GM18517 (cell line): ENCODE measurements at regions not wholly inside any gene's neighbourhood (a gene's known extent, or its start where the extent isn't known, plus 50 kb on each side); places are given as distances from the start of the nearest gene placed in this dataset.

ENCODE experiments used
- ATAC-seq: cut with Tn5 transposase; IDR thresholded peaks from one replicate; pipeline ENCODE4 v1.9.1; 2021; ENCODE audit warnings: mild to moderate bottlenecking, moderate library complexity; ENCODE audit not compliant: unreplicated experiment

DNA sequence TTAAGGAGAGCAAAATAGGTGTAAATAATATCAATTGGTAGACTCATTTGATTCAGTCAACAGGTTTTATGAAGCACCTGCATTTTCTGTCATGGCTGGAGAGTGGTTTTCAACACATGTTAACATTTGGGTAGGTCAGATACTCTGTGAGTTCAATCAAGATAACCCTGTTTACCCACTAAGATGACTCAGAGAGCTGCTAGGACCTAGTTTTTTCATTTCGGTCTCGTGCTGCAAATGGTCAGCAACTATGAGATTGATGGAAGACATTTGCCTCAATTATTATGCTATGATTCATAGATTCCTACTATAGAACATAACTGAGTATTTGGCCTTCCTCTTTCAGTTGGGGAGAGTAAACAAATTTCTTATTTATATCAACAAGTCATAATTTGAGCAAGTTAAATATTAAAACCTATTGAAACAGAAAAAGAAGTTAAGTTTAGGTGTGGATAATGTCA lies 391.4 kb upstream of the CITED2 start:
- ATAC-seq, result no peak

DNA sequence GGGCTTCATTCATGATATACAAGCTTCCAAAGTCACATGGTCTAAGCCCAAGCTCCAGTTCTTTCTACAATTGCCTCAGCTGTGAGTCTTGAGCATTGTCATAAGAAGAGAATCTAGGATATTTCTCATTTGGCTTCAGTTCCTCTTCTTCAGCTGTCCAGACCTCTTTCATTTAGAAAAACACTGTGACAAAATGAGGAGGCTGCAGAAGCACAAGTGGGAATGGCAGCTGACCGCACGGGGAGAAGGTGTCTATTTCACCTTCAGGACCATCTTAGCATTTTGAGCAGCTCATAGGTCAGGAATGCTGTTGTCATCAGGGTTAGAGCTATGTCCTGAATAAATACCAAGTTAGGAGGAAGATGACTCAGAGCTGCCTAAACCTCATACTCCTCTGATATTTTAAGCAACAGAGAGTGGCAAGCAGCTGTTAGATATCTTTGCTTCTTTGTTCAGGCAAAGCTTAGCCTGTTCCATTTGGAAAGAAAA lies 390.1 kb upstream of the CITED2 start:
- peak; percentile 86 for ATAC-seq

DNA sequence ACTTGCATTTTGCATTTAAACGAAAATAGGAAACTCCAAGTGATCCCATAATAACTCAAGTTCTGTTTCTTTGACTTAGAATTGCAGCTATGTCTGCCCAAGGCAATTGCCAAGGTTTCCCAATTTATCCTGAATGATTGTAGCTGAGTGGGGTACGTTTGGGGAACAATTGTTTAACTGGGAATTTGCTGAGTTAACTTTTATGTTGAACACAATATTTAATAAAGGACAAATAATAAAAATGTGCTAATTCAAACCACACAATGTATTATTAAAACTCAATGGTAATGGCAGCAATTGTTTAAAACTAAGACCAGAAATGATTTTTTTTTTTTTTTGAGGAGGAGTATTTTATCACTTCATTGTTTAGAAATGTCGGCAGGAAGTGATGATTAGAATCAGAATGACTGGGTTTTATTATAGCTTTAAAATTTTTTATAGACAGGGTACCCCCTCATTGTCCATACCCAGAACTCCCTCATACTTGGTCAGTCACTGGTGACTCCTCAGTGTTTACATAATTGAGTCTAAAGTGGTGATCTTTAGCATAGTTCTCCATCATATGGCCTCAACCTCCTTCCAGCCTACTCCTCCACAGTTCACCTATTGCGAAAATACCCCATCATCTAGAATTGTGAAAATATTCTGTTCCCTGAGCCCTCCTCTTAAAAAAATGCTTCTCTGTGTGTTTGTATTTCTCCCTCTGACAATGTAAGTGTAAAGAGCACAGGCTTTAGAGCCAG lies 389.2 kb upstream of the CITED2 start:
- no peak for ATAC-seq

DNA sequence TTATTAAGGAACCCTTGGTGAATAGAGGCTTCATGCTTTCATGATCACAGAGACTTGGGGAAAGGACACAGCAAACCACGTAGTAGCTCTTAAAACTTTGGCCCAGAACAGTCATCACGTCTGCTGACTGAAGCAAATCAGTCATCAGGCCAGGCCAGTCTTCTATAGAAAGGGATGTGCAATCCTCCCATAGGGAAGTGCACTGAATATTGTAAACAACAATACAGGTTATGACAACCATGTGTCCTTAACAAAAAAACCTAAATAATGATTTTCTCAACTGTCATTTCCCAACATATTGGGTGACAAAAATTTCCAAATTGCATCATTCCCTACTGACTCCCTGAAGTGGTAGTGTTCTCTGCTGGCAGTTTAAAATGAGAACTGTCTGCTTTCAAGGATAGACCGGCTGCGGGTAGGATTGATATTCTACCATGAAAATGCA lies 388.2 kb upstream of the CITED2 start:
- no peak for ATAC-seq

DNA sequence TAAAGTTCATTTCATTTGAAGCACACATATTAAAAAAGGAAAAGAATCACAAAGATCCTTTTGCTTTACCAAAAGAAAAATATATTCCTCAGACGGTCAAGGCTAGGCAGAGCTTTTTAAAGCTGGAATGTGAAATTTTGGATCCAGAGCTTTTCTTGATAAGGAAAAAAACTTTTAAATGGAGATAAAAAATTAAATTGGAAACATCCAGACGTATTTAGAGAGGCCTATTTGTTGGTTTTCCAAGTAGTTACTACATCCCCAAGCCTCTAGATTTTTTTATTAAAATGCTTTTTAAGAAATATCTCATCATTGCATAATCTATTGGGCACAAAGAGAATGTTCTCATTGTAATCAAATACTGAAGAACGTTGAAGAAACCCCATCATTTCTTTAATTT lies 385.7 kb upstream of the CITED2 start:
- ATAC-seq, result no peak

DNA sequence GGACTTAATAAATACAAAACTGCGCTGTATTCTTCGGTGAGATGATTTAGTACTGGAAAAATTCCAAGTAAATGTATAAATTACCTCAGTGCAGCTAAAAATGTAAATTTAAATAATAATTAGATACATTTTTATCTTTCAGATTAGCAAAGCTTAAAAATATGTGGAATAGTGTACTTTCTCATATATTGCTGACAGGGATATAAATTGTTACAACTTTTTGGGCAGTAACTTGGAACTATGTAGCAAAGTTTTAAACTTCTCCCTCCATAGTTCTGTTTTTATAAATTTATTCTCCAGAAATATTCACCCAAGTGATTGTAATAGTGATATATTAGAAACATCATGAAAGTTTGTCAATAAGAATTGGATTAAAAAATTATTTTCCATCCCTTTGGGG lies 384.6 kb upstream of the CITED2 start:
- no peak for ATAC-seq

DNA sequence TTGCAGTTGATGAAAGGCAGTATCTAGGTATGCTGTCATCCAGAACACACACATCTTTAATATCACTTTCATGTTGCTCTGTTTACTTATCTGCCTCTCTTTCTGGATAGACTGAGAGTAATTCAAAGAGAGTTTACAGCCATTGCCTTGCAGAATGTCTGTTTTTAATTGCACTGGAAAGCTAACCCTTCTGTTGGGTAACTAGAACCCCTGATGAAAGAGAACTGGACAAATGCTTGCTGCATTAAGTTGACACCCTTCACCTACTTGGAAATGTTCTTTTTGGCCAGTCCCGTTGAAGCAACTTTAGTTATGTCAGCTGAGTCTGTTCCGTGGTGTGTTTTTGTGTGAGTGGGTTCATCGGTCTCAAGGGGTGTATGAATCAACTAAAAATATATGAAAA lies 383.8 kb upstream of the CITED2 start:
- no peak for ATAC-seq

DNA sequence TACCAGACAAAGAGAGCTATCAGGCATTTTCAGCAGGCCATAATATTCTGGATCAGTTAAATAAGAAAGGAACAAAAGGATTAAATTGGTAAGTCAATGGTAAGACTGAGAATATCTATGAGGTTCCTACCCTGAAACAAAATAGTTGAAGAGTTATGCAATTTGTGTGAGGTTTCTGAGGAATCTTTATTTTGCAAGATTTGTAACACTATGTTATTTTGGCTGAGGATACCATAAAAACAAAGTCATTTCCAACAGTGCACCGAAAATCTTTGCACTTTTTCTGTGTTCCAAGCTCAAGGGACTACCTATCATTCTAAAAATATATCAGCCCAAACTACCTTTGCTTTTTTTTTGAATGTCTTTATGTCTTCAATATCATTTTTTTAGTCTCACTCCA lies 383.3 kb upstream of the CITED2 start:
- no peak for ATAC-seq

DNA sequence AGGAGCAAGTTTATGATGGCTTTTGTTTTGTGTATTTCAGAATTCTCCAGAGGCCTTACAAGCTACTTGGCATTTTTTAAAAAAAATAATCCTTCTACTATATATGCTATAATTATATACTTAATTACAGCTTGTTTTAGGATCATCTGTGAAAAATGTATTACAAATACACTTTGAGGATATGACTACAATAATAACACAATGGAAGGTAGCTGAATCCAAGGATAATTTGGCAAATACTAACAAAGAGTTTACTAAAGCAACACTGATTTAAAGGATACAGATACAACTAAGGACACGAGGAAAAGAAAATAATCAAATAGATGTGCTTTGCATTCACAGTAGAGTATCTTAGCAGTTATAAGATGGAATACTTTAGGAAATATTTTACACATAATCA lies 381.9 kb upstream of the CITED2 start:
- no peak for ATAC-seq

DNA sequence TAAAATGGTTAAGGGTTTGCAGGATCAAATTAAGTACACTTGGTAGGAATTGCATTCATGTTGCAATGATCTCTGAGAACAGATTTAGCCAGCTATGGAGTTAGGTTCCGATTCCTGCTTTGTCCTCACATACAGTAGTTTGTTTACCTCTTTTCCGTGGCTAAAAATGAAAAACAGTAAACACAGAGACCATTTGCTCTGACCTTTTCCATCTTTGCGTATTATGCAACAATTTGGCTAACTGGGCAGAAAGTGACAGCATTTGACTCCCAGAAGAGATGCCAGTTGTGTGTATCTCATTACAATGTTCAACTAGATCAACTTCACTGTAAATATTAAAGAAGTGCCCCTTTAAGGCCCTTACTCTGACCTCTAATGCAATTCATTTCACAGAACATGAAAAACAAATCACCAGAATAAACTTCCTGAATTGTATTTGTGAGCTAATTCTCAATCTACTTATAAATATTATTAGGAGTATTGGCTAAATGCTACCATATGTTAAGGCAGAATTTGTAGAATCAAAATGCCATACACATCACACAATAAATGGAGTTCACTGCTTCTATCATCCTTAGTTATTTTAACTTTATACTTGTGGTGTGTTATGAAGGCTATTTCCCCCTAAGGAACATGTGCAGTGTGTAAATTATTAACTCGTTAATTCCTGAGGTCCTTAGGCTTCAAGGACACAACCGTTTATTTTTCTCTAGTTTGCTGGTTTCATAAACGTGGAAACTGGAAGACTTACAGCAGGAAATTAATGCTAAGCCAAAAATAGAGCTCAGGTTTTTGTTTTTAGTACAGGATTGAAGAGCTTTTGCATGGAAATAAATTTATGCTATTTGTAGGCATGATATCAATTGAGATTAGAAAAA lies 380.7 kb upstream of the CITED2 start:
- no peak for ATAC-seq

DNA sequence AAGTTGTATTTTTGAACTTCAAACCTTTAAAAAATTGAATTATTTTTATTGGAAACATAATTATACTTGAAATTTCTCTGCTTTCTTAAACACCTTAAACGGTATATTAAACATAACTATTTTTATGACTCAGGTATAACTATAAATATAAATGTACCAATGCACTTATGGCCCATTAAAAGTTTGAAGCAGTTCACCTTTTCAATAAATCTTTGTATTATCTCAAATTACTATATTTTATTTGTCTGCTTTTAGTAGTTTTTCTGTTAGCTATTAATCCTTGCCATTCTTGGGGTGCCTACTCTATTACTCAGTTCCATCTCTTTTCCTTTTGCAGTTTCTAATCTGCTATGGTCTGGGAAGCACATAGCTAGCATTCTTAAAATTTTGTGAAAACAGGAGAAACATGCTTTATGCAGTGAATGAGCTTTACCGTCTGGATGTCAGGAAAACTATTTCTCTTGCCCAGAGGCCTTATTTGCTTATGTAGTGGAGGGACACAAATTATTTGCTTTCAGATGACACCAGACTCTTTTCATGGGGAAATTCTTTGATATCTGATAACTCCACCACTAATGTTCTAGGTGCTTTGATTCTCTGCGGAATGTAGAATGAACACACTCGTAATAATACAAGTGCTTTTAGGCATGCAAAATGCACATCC lies 378.9 kb upstream of the CITED2 start:
- ATAC-seq, result no peak

DNA sequence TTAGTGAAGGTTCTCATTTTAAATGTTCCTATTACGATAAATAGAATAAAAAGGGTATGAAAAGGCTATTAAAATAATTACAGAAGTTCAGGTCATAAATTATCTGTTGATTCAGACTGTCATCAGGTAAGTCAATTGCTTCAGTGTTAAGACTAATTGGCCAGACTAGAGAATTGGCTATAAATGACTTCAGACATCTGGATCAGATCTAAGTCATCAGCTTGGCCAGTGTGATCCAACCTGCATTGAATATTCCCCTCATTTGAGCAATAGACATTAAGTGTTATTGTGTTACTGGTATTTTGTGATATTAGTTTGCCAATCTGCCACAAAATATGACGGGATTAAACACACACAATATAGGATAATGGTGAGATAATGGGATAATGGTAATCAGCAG lies 377.6 kb upstream of the CITED2 start:
- no peak for ATAC-seq

DNA sequence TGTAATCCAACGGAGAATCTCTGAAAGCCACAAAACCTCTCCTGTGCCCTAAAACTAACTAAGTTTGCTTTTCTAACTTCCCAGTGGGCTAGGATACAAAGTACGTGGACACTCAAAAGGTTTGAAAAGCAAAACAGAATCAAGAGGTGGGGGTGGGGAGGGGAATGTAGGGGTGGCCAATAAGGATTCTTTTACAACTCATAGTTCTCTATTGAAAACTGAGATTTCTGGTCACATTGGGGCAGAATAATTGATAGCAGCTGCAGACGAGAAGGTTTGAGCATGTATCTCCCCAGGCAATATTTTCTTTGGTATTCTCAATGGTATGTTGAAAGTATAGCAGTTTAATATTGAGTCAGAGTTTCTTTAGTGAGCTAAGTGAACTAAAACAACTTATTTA lies 376.7 kb upstream of the CITED2 start:
- ATAC-seq, result no peak

DNA sequence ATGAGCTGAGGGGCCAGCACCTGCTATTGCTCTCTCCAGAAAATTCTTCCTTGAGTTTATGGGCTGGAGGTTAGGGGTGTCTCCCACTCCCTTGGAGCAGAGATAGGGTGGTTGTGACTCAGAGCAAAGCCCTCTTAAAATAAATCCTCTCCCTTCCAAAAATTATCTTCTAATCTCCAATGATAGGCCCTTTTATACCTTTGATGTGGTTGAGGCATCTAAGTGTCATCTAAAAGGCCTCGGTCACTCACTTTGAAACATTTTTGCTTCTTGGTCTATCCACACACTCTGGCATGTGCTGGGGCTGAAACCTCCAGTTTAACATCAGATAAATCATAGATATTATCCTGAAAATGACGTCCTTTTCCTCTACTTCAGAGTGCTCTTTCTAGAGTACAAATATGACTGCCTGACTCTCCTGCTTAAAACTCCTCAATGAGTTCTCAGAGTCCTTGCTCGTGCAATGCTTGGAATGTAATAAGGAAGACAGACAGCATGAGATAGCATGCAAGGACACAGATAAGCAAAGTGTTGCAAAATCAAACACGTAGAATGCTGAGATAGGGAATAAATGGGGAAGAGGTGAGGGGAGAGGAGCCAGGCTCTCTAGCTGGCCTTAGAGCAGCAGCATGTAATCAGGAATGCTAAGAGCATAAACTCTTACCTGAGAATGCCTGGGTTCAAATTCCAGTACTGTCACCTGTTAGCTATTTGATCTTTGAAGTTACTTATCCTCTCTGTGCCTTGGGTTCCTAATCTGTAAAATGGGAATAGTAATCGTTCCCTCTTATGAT lies 374.1 kb upstream of the CITED2 start:
- no peak for ATAC-seq

DNA sequence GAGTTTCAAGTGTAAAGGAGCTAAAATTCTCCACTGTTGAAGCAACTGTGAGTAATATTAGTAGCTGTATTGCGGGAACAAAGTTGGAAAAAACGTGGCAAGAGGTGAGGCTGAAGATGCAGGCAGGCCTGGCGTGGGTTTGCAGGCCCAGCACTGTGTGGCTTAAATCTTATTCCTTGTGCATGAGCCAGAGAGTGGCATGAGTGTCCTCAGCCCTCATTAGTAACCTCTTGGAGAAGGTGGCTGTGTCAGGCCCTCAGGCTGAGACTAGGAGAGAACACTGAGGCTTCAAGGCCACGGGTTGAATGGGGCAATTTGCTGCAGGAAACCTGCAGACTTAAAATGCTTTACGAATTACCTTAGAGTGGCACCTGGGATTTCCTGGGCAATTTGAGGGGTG lies 372.7 kb upstream of the CITED2 start:
- no peak for ATAC-seq

DNA sequence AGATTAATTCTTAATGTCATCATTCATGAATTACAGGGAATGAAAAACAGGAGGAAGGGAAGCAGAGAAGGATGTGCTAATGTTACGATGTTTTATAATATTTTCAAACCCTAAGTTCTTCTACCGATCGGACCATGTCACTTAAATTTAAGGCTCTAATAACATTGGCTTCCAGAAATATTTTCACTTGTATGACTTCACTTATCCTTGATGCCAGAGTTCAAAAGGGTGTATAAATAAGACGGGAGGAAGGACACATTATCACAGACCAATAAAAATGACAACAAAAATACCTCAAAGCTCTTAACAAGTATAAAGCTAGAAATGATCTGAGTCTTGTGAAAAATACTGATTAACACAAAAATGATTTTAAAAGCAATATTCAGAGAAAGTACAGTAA lies 370.4 kb upstream of the CITED2 start:
- no peak for ATAC-seq

DNA sequence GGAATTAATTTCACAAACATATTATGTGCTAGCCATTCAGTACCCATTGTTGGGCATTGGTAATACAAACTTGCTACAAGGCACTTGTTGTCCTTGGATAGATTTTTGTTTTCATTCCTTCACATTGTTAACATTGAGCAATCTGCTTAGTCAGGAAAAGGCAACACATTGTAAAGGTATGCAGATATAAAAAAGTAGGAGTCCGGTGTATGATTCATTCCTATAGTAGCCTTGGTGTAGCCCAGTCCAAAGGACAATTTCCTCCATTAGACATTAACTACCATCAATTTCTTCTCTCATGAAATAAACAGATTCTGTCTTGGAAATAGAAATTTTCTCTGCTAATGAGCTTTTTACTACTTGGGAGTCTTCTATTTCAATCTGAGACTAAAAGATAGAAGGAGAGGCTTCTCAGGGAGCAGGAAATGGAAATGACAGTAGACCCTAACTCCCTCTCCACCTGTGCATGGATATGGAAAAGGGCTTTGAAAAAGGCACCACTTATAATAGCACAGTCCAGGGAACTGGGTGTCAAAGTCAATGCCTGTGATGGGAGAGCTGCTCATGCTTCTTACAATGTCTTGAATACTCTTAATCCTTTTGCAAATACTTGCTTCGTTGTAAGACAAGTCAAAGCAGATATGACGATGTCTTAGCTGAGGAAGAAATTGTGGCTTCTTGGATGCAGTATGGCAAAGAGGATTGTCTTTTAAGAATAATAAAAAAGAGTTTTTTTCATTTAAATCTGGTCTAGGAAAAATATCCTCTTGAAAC lies 369.4 kb upstream of the CITED2 start:
- ATAC-seq, result no peak

DNA sequence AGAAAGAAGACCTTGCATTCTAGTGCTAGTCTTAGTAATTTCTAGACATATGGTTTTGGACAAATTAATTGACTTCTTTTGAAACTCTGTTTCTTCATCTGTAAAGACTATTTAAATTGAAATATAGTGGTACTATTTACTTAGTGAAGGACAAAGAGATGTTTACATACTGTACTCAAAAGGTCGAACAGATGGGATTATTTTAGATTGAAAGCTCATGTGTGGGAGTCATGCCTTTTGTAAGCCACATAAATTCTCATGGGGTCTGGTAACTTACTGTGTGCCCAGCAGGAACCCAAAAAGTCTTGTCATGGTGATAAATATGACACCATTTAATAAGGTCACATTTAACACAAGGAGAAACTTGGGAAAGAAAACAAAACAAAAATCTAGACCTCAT lies 368.2 kb upstream of the CITED2 start:
- no peak for ATAC-seq

DNA sequence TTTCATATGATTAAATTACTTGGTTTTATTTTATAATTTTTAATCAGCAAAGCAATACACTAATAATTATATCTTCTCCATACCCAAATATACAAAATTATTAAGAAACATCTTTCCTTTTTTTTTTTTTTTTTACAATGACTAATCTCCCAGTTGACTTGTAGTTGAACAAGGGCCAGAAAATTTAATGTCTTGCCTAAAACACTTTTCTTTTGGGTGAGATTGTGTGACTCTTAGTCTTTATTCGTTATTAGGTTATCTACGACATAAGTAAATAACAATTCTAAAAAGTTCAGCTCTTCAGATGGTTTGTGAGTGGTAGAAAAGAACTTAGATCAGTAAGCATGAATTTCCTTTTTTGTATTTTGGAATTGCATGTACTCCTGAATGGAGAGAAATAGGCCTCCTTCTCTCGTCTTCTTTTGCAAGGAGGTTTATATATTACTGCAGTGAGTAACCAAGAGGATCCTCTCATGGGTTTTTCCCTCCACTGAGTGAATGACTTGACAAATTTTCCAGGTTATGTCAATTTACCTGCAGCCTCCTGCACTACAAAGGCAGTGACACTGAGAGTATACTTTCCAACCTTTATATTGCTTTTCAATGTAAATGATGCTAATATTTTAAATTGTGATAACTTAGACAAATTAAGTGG lies 364.5 kb upstream of the CITED2 start:
- no peak for ATAC-seq
